GM10248 (cell line): ENCODE measurements at regions not wholly inside any gene's neighbourhood (a gene's known extent, or its start where the extent isn't known, plus 50 kb on each side); places are given as distances from the start of the nearest gene placed in this dataset.

Experiments used
- CTCF ChIA-PET: fragments of 300-600 bp; sonication (Branson Sonifier 250); formaldehyde crosslinking; extraction: SDS; loops from one replicate; lab custom pipeline; 2021; ENCODE audit warnings: antibody characterized with exemption; lab: Yijun Ruan, JAX
- POLR2A ChIA-PET: fragments of 350-650 bp; sonication (Branson Sonifier 250); formaldehyde crosslinking; extraction: SDS; loops from one replicate; lab custom pipeline; 2020; ENCODE audit warnings: antibody characterized with exemption; lab: Yijun Ruan, JAX
- DNase-seq: peaks from one replicate; pipeline ENCODE4 v3.0.0; 2012; ENCODE audit errors: extremely low spot score
- CTCF ChIP-seq: IDR thresholded peaks from 2 replicates; pipeline ENCODE4 v1.5.1; 2012; ENCODE audit warnings: mild to moderate bottlenecking, low read depth; ENCODE audit errors: extremely low read depth, missing control alignments, control extremely low read depth

GRCh38 chr2:234334151-234334550, 162.7 kb downstream of the ARL4C start:
- CTCF ChIA-PET: interaction anchor here (0.8 to 1.6 kb wide), 5 partner anchors 9 to 35 kb away, joined by 3 to 5 read pairs (median 4); no protein-coding TSS in a partner anchor
- TF ChIP-seq CTCF: no peak
- no peak for DNase-seq
- POLR2A ChIA-PET: no interaction called here

GRCh38 chr2:234333168-234334130, 163.4 kb downstream of the ARL4C start:
- TF ChIP-seq CTCF: no peak

GRCh38 chr2:234331966-234332365, 164.9 kb downstream of the ARL4C start:
- ChIA-PET POLR2A (no interaction called here), CTCF (no interaction called here)
- no peak for DNase-seq
- TF ChIP-seq CTCF: no peak

More at GRCh38 chr2:234333168-234334130, 163.4 kb downstream of the ARL4C start:
- POLR2A ChIA-PET: no interaction called here
- CTCF ChIA-PET: interaction anchor here (1.1 to 1.6 kb wide), 3 partner anchors 10 to 35 kb away, joined by 3 to 5 read pairs (median 4); no protein-coding TSS in a partner anchor
- no peak for DNase-seq

GRCh38 chr2:234331566-234331965, 165.3 kb downstream of the ARL4C start:
- CTCF ChIA-PET: no interaction called here
- TF ChIP-seq CTCF: no peak
- POLR2A ChIA-PET: no interaction called here
- no peak for DNase-seq

GRCh38 chr2:234330902-234331301, 166.0 kb downstream of the ARL4C start:
- CTCF ChIA-PET: no interaction called here
- no peak for TF ChIP-seq CTCF
- no peak for DNase-seq
- POLR2A ChIA-PET: no interaction called here

- ChIA-PET CTCF (no interaction called here), POLR2A (no interaction called here)
- DNase-seq: no peak
These were observed 167.5 kb downstream of the ARL4C start for GRCh38 chr2:234329202-234329960.

More at GRCh38 chr2:234329202-234329960, 167.5 kb downstream of the ARL4C start:
- TF ChIP-seq CTCF: no peak
